ENCODE measurements at regions not wholly inside any gene's neighbourhood (a gene's known extent, or its start where the extent isn't known, plus 50 kb on each side); places are given as distances from the start of the nearest gene placed in this dataset.

GRCh38 chr5:62742207-62742606 is 163.6 kb downstream of the LRRC70 start:
- FAIRE-seq (no peak), DNase-seq (ENCODE audit: insufficient read length, low spot score) (no peak)

- FAIRE-seq: no peak
- DNase-seq (ENCODE audit: insufficient read length, low spot score): no peak
Observed at GRCh38 chr5:62741761-62742160, 163.1 kb downstream of the LRRC70 start.

DNA sequence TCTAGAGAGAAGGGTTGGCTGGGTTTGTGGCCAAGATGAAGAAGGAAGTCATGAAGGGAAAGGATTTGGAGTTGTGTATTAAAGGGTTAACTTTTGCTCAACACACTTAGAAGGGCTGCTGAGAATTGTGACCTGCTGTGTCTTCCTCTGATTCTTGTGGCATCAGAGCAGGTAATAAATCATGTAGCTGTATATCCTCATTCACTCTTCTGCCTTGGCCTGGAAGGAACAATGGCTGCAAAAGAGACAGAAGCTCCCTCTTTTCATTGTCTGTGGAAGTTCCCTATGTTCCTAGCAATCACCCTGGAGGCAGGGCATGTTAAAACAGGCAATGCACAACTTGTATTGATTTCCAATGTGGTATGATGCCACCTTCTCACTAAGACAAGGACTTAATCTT is 159.1 kb downstream of the LRRC70 start:
- DNase-seq (ENCODE audit: insufficient read length, low spot score) (no peak), FAIRE-seq (no peak)

DNA sequence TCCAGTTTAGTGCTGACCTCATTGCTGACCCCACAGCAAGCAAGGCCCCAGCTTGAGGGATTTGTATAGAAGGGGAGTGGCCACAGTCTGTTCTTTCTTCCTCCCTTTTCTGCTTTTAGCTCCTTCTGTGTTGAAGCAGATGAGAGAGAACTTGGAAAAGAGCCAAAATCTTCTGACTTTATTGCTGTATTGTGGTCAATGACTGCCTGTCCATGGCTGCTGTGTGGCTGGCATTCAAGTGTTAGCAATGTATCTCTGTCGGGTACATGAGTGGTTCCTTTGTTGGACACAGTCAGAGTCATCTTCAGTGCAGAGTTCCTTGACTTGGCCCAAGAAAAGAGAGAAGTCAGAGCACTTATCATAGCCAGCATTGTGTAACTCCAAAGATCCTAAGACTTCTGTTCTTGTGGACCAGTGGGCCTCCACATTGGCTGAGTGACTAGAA is 154.1 kb downstream of the LRRC70 start:
- DNase-seq (ENCODE audit: insufficient read length, low spot score): no peak
- no peak for FAIRE-seq

DNA sequence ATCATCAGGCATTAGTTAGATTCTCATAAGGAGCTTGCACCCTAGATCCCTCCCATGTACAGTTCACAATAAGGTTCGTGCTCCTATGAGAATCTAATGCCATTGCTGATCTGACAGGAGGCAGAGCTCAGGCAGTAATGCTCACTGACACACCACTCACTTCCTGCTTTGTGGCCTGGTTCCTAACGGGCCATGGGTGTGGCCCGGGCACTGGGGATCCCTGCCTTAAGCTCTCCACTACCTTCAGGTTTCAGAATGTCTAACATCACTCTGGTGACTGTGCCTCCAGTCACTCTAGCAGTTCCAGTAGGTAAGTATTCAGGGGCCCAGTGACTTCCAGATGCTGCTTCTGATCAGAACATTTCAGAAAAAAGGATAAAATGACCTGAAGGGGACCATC is 152.4 kb downstream of the LRRC70 start:
- FAIRE-seq (no peak), DNase-seq (ENCODE audit: insufficient read length, low spot score) (no peak)

DNA sequence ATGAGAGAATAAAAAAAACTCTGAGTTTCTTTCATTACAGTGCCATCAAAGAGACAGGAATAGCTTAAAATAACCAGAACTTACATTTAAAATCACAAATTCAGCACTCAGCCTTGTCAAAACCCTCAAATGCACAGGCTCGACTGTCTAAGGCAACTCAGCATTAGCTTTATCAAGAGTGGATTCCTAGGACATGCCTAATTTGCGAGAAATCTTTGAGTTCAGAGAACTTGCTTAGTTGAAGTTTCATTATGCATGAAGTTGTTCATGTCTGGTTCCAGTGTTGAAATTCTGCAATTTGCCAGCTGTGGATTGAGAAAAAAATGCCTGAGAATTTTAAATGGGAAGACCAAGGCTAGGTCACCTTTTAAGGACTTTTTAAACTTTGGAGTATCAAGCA is 151.1 kb downstream of the LRRC70 start:
- no peak for DNase-seq (ENCODE audit: insufficient read length, low spot score)
- FAIRE-seq: no peak

- FAIRE-seq: no peak
Observed at GRCh38 chr5:62727861-62728260, 149.2 kb downstream of the LRRC70 start.

DNA sequence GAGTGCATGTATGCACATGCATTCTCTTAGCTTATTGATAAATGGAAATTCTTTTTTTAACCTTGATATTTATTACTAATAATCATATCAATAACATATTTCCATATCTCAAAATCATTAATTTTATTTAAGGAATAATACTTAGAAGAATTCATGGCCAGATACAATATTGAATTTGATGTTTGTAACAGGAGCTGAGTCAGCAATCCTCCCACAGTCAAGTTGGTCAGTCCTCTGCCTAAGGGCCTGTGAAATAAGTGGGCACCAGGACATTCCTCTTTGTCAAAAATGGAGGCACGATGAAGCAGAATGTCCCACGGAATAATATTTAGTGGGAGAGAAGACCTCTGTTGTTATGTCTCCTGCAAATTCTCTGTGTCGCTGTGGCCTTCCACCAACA is 148.6 kb downstream of the LRRC70 start:
- no peak for FAIRE-seq
- no peak for DNase-seq (ENCODE audit: insufficient read length, low spot score)

More at GRCh38 chr5:62727861-62728260, 149.2 kb downstream of the LRRC70 start:
- no peak for DNase-seq (ENCODE audit: insufficient read length, low spot score)

DNA sequence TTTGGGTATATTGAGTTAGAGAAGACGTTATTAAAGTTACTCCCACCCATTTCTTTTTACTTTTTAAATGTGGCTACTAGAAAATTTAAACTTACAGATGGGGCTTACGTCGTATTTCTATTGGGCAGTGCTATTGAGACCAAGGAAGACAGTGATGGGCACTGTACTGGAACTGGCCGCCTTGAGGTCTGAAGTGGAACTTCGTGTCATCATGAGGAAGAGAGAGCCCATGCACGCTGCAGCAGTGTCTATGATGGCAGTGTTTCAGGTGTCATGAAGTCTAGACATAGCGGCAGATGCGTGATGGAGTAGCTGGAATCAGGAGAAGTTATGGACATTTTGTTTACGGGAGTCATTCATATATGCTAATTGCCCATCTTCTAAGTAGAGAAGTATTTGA is 143.7 kb downstream of the LRRC70 start:
- DNase-seq (ENCODE audit: insufficient read length, low spot score) (no peak), FAIRE-seq (no peak)

DNA sequence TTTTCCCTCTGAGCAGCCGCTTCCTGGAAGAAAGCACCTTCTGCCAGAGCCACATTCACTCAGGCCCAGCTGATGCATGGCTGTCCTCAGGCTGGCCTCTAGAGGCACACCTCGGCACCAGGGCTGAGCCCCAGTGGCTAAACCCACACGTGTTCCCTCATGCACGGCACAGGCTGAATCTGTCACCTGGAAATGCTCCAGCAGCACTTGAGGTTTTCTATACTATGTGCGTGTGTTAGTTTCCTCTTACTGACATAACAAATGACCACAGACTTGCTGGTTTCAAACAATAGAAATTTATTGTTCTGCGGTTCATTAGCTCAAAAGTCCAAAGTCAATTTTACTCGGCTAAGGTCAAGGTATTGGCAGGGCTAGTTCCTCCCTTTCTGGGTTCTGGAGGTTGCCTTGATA is 141.4 kb downstream of the LRRC70 start:
- DNase-seq (ENCODE audit: insufficient read length, low spot score): no peak
- FAIRE-seq: no peak

GRCh38 chr5:62719061-62719720 is 140.6 kb downstream of the LRRC70 start:
- FAIRE-seq: no peak

DNA sequence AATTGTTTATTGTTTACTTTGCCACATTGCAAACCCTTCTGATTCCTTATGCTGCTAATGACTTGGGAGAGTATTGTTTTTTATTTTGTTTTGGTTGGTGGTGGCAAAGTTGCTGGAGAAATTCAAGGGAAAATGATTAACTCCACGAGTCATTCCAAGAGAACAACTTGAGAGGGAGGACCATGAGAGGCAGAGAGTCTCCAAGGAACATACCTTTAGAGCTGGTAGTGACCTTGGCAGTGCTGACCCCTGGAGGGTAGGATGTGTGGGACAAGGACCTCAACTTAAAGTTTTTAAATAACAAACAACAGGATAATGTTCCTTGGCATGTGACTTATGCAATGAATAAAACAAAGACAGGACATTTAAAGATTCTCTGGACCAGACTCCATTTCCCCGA is 139.7 kb downstream of the LRRC70 start:
- no peak for DNase-seq (ENCODE audit: insufficient read length, low spot score)
- FAIRE-seq: no peak

More at GRCh38 chr5:62719061-62719720, 140.6 kb downstream of the LRRC70 start:
- no peak for DNase-seq (ENCODE audit: insufficient read length, low spot score)

DNA sequence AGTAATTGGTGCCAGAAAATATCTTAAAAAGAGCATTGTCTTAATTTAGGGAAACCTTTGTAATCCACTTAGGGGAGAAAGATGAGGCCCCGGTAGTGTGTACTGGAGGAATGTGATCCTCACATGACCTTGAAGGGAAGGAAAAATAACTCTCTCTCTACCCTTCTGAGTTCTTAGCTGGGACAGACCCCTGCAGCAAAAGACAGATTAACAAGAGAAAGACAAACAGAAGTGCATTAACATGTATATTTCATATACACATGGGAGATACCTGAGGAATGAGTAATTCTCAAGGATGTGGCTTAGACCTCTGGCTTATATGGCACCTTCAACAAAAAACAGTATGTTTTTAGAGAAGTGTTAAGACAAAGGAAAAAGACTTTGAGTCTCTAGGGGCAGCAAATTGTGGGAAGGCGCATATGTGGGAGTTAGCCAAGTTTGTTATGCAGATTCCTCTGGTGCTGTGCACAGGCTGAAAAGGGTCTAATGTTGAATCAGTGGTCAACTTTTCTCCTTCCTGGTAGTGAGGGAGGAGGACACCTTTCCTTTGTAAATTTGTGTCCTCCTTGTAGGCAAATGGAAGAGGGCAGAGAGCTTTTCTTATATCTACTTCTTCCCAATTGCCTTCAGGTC is 138.8 kb downstream of the LRRC70 start:
- no peak for FAIRE-seq
- no peak for DNase-seq (ENCODE audit: insufficient read length, low spot score)

- FAIRE-seq (no peak), DNase-seq (ENCODE audit: insufficient read length, low spot score) (no peak)
Observed at GRCh38 chr5:62714296-62714695, 135.7 kb downstream of the LRRC70 start.

DNA sequence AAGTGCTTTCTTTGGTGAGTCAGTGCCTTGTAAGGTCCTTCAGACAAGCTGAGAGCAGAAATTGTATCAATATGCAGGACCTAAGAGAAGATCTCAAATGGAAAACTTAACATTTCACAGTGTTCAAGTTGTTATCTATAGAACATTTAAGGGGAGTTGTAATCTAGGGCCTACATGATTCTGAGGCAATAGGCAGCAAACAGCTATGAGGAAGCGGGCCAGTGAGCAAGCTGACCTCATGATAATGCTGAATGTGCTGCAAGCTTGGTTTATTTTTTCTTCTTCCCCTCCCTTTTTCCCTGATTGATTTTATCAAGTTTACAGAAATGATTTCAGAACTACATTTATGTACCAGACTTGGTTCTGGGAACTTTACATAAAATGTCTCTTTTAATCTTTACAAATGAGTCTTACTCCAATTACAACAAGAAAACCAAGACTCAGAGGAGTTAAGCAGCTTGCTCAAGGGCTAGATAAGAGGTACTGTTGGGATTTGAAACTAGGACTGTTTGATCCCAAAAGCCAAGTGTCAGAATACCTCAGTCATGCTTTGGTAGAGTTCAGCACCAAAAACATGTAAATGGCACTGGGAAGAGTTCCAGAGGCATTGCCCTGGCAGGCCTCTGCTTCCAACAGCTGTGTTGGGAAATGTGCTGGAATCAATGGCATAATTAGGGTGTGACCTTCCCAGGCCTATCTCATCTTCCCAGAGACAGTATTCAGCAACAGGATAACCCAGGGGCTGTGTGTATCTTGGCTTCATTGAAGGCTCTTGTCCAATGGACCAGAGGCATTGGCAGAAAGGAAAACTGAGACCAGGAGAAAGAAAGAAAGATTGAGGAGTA is 130.1 kb downstream of the LRRC70 start:
- FAIRE-seq (no peak), DNase-seq (ENCODE audit: insufficient read length, low spot score) (no peak)

GRCh38 chr5:62707563-62707962 is 128.9 kb downstream of the LRRC70 start:
- no peak for FAIRE-seq
- DNase-seq (ENCODE audit: insufficient read length, low spot score): no peak

- no peak for FAIRE-seq
- no peak for DNase-seq (ENCODE audit: insufficient read length, low spot score)
Observed at GRCh38 chr5:62707131-62707530, 128.5 kb downstream of the LRRC70 start.

DNA sequence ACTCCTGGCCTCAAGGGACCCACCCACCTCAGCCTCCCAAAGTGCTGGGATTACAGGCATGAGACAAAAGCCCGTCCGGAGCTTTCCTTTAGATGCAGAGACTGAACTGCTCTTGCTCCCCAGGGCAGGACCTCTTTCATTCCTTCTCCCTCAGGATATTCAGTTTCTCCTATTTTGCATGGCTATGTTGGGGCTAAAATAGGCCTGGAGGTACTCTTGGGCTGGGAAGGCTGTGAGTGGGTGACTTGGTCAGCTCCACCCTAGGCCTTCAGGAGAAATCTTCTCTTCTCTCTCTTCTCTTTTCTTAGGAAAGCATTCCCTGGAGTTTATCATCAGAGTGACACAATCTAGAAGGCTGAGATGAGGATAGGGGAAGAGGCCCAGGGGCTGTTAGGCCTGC is 126.4 kb downstream of the LRRC70 start:
- DNase-seq (ENCODE audit: insufficient read length, low spot score) (no peak), FAIRE-seq (no peak)

DNA sequence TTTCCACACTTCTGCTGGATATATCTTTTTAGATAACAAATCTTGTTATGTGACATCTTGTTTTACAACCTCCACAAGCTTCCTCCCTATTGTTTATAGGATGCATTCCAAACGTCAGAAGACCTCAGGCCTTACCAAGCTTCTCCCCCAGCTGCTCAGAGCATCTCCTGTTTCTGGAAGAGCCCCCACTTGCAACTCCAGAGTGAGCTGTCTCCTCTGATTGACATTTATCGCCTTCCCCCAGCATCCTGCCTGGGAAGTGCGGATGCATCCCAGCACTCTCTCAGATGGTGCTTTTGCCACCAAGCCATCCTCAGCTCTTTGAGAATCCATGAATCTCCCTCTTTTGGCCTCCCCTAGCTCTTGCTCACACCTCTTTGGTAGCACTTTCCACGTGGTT is 123.5 kb downstream of the LRRC70 start:
- DNase-seq (ENCODE audit: insufficient read length, low spot score): no peak
- no peak for FAIRE-seq

- FAIRE-seq: no peak
- DNase-seq (ENCODE audit: insufficient read length, low spot score): no peak
Observed at GRCh38 chr5:62701036-62701435, 122.4 kb downstream of the LRRC70 start.

- no peak for FAIRE-seq
- DNase-seq (ENCODE audit: insufficient read length, low spot score): no peak
Observed at GRCh38 chr5:62698756-62699155, 120.1 kb downstream of the LRRC70 start.

- FAIRE-seq (no peak), DNase-seq (ENCODE audit: insufficient read length, low spot score) (no peak)
Observed at GRCh38 chr5:62695274-62695673, 116.7 kb downstream of the LRRC70 start.

Measured in HTR-8/SVneo (cell line).